Lower leg skin (tissue), 3 donors: ENCODE measurements at regions not wholly inside any gene's neighbourhood (a gene's known extent, or its start where the extent isn't known, plus 50 kb on each side); places are given as distances from the start of the nearest gene placed in this dataset.
"Not testable (repeated sequence)": the region's sequence is repeated elsewhere in the genome, so short reads cannot be mapped to it uniquely, and the experiment has no call there.

Experiments used
- POLR2A ChIP-seq, 2 donors: fragments of 450-650 bp; IDR thresholded peaks; one replicate each; pipeline ENCODE4 v1.6.1; 2016 to 2017; ENCODE audit warnings: antibody characterized with exemption in 2 of 2, mild to moderate bottlenecking in 1 of 2, moderate library complexity in 1 of 2
- TF ChIP-seq, protein P1 (sequence below), 3 donors: fragments of 450-650 bp; IDR thresholded peaks; one replicate each; pipeline ENCODE4 v1.5.1; 2016; ENCODE audit warnings: antibody characterized with exemption in 3 of 3, mild to moderate bottlenecking in 3 of 3, moderate library complexity in 2 of 3

DNA sequence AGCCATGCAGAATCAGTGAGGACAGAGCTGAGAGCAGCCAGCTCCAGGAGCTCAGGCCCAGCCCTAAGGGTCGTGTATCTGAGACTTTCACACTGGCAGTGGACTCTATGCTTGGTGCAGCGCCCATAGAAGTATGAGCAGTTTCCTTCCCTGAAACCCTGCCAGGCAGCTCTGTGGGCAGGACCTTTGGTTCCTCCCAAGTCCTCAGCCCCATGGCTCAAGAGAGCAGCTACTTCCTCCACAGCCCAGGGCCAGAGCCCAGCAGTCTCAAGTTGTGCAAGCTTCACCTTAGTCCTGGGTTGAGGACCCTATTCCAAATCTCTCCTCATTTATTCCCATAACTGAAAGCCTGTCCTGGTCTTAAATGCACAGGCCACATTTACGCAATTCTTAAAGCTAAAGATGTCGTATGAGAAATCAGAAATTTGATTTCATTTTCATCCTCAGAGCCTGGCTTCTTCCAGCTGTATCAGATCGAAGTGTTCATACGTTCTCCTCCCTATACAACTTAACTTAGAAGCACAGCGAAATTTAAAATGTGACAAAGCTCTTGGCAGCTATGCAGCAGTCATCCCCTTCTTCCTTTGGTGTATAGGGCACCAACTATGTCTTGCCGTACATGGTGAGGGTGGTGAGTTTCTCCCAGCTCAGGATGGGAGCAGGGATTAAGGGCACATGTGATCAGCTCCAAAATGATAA lies 1337.1 kb downstream of the RPIA start:
- TF ChIP-seq, protein P1, sequence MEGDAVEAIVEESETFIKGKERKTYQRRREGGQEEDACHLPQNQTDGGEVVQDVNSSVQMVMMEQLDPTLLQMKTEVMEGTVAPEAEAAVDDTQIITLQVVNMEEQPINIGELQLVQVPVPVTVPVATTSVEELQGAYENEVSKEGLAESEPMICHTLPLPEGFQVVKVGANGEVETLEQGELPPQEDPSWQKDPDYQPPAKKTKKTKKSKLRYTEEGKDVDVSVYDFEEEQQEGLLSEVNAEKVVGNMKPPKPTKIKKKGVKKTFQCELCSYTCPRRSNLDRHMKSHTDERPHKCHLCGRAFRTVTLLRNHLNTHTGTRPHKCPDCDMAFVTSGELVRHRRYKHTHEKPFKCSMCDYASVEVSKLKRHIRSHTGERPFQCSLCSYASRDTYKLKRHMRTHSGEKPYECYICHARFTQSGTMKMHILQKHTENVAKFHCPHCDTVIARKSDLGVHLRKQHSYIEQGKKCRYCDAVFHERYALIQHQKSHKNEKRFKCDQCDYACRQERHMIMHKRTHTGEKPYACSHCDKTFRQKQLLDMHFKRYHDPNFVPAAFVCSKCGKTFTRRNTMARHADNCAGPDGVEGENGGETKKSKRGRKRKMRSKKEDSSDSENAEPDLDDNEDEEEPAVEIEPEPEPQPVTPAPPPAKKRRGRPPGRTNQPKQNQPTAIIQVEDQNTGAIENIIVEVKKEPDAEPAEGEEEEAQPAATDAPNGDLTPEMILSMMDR (IDR thresholded peaks at IDR 0.05), result not testable (repeated sequence)
- TF ChIP-seq POLR2A (IDR thresholded peaks at IDR 0.05), result not testable (repeated sequence)
